Liver (tissue), 3 donors: ENCODE measurements at regions not wholly inside any gene's neighbourhood (a gene's known extent, or its start where the extent isn't known, plus 50 kb on each side); places are given as distances from the start of the nearest gene placed in this dataset.

Experiments used
- RXRA ChIP-seq, 2 donors: IDR thresholded peaks; 2 replicates each; pipeline ENCODE4 v1.6.1; 2017 to 2018; ENCODE audit warnings: antibody characterized with exemption in 2 of 2, mild to moderate bottlenecking in 1 of 2
- SP1 ChIP-seq: IDR thresholded peaks from 2 replicates; pipeline ENCODE4 v1.6.1; 2018; ENCODE audit warnings: antibody characterized with exemption, mild to moderate bottlenecking
- TF ChIP-seq, protein P1 (sequence below): IDR thresholded peaks from 2 replicates; pipeline ENCODE4 v1.6.1; 2016; ENCODE audit warnings: antibody characterized with exemption
- TF ChIP-seq, protein P2 (sequence below): fragments of 150-350 bp; IDR thresholded peaks from 2 replicates; pipeline ENCODE4 v1.5.1; 2017; ENCODE audit warnings: improper control_type of control experiment, low read depth, low read length; ENCODE audit not compliant: missing input control
- donor health status: healthy.
- donor health status: healthy.

DNA sequence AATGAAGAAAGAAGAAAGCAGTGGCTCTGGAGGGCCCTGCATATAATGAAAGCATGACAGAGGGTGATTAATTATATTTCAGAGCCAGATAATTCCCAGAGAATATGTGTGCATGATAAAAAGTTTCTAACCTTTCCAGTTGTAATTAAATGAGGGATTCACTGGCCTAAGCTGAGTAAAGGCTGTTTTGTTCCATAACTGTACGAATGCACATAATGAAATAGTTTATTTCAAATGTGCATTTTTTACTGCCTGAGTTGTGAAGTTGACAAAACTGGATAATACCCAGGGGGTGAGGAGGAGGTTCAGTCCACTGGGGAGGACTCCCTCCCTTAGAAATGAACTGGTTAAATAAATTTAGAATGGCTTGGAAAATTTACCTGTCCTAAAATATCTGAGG is 616.4 kb downstream of the TAFA4 start:
- TF ChIP-seq RXRA (IDR thresholded peaks at IDR 0.05) (no peak), SP1 (no peak)
- TF ChIP-seq, protein P1, sequence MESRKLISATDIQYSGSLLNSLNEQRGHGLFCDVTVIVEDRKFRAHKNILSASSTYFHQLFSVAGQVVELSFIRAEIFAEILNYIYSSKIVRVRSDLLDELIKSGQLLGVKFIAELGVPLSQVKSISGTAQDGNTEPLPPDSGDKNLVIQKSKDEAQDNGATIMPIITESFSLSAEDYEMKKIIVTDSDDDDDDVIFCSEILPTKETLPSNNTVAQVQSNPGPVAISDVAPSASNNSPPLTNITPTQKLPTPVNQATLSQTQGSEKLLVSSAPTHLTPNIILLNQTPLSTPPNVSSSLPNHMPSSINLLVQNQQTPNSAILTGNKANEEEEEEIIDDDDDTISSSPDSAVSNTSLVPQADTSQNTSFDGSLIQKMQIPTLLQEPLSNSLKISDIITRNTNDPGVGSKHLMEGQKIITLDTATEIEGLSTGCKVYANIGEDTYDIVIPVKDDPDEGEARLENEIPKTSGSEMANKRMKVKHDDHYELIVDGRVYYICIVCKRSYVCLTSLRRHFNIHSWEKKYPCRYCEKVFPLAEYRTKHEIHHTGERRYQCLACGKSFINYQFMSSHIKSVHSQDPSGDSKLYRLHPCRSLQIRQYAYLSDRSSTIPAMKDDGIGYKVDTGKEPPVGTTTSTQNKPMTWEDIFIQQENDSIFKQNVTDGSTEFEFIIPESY: no peak
- TF ChIP-seq, protein P2, sequence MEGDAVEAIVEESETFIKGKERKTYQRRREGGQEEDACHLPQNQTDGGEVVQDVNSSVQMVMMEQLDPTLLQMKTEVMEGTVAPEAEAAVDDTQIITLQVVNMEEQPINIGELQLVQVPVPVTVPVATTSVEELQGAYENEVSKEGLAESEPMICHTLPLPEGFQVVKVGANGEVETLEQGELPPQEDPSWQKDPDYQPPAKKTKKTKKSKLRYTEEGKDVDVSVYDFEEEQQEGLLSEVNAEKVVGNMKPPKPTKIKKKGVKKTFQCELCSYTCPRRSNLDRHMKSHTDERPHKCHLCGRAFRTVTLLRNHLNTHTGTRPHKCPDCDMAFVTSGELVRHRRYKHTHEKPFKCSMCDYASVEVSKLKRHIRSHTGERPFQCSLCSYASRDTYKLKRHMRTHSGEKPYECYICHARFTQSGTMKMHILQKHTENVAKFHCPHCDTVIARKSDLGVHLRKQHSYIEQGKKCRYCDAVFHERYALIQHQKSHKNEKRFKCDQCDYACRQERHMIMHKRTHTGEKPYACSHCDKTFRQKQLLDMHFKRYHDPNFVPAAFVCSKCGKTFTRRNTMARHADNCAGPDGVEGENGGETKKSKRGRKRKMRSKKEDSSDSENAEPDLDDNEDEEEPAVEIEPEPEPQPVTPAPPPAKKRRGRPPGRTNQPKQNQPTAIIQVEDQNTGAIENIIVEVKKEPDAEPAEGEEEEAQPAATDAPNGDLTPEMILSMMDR: no peak
